Thymus (tissue), 11 donors: ENCODE measurements at regions not wholly inside any gene's neighbourhood (a gene's known extent, or its start where the extent isn't known, plus 50 kb on each side); places are given as distances from the start of the nearest gene placed in this dataset.
A peak's percentile ranks its signal among the peaks of the same experiment; 100 is the strongest.
"Not testable (repeated sequence)": the region's sequence is repeated elsewhere in the genome, so short reads cannot be mapped to it uniquely, and the experiment has no call there.

ENCODE experiments used
- DNase-seq, 9 donors: peaks; one replicate each; pipeline ENCODE4 v3.0.0-alpha.2; 2013; ENCODE audit warnings: low spot score in 9 of 9, low read depth in 6 of 9, missing footprints in 1 of 9
- H3K27ac ChIP-seq, 2 donors: one replicate each; pipeline ENCODE4 v1.5.1; 2013; ENCODE audit warnings: control low read depth in 1 of 2, low read depth in 1 of 2, low read length in 1 of 2, mild to moderate bottlenecking in 1 of 2, moderate library complexity in 1 of 2
- H3K27me3 ChIP-seq, 2 donors: one replicate each; pipeline ENCODE4 v1.5.1; 2013; ENCODE audit warnings: low read length in 1 of 2; ENCODE audit not compliant: control insufficient read depth in 2 of 2, insufficient read depth in 1 of 2
- H3K36me3 ChIP-seq, 2 donors: one replicate each; pipeline ENCODE4 v1.5.1; 2013; ENCODE audit warnings: low read length in 1 of 2, mild to moderate bottlenecking in 1 of 2, moderate library complexity in 1 of 2; ENCODE audit not compliant: control insufficient read depth in 2 of 2, insufficient read depth in 2 of 2
- H3K4me1 ChIP-seq, 2 donors: one replicate each; pipeline ENCODE4 v1.5.1; 2013; ENCODE audit warnings: low read length in 2 of 2; ENCODE audit not compliant: control insufficient read depth in 2 of 2, insufficient read depth in 2 of 2
- H3K4me3 ChIP-seq, 2 donors: one replicate each; pipeline ENCODE4 v1.5.1; 2013; ENCODE audit warnings: low read length in 2 of 2, control low read depth in 1 of 2, mild to moderate bottlenecking in 1 of 2
- H3K9me3 ChIP-seq, 2 donors: one replicate each; pipeline ENCODE4 v1.5.1; 2013; ENCODE audit warnings: low read length in 1 of 2, mild to moderate bottlenecking in 1 of 2; ENCODE audit not compliant: control insufficient read depth in 2 of 2, insufficient read depth in 1 of 2
- WGBS: extraction: QIAGEN DNeasy Blood & Tissue Kit; methylation state at CpG from one replicate; pipeline ENCODE4 v1.1.7; 2013; 5-methylcytosine and 5-hydroxymethylcytosine counted together
- donor health status: healthy.

- Histone ChIP-seq H3K36me3 (no peaks in the 10 kb centered on the region), H3K27me3 (no peaks in the 10 kb centered on the region), H3K4me3 (no peak overlapping the region), H3K9me3 (no peaks in the 10 kb centered on the region), H3K27ac (no peak overlapping the region), H3K4me1 (peaks cover 7 to 10% of the 10 kb centered on the region in 2 donors)
- 42% methylated on average over 4 of the region's 4 CpGs for WGBS
- DNase-seq, result no peak
Measured at GRCh38 chr3:140850210-140850955, 91.3 kb upstream of the SLC25A36 start.

DNA sequence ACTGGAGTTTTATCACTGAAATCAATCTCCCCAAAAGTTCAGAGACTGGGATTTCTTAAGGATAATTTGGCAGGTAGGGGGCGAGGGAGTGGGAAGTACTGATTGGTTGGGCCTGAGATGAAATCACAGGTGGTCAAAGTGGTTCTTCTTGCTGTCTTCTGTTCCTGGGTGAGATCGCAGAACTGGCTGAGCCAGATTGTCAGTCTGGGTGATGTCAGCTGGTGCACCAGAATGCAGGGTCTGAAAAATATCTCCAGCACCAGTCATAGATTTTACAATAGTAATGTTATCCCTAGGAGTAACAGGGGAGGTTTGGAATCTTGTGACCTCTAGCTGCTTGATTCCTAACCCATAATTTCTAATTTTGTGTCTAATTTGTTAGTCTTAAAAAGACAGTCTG is 86.7 kb upstream of the SLC25A36 start:
- H3K27me3 ChIP-seq, result no peaks in the 10 kb centered on the region
- 93% methylated on average over 2 of the region's 2 CpGs for WGBS
- no peak overlapping the region for H3K27ac ChIP-seq
- no peaks in the 10 kb centered on the region for H3K4me1 ChIP-seq
- H3K4me3 ChIP-seq, result no peak overlapping the region
- no peak for DNase-seq
- H3K9me3 ChIP-seq, result no peaks in the 10 kb centered on the region
- no peaks in the 10 kb centered on the region for H3K36me3 ChIP-seq

GRCh38 chr3:140856905-140857304 is 84.7 kb upstream of the SLC25A36 start:
- no peak for DNase-seq
- no peak overlapping the region for H3K27ac ChIP-seq
- H3K27me3 ChIP-seq, result no peaks in the 10 kb centered on the region
- no peaks in the 10 kb centered on the region for H3K36me3 ChIP-seq
- no peaks in the 10 kb centered on the region for H3K4me1 ChIP-seq
- H3K9me3 ChIP-seq, result no peaks in the 10 kb centered on the region
- H3K4me3 ChIP-seq, result no peak overlapping the region
- WGBS, result 98% methylated on average over 1 of the region's 1 CpG

DNA sequence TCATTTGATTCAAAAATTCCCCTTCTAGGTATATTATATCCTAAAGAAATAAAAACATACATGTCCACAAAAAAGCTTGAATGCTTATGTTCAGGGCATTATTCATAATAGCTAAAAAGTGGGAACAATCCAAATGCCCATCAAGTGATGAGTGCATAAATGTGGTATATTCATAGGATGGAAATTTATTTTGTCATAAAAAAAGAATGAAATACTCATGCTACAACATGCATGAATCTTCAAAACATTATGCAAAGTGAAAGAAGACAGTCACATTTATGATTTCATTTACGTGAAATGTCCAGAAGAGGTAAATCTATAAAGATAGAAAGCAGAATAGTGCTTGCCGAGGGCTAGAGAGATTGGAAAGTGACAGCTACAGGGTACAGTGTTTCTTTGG is 83.6 kb upstream of the SLC25A36 start:
- no peak overlapping the region for H3K4me3 ChIP-seq
- WGBS, result 95% methylated on average over 2 of the region's 2 CpGs

GRCh38 chr3:140859592-140860336 is 81.9 kb upstream of the SLC25A36 start:
- Histone ChIP-seq H3K4me3 (no peak overlapping the region), H3K4me1 (peaks cover 0 to 3% of the 10 kb centered on the region in 2 donors), H3K27ac (no peak overlapping the region), H3K9me3 (peaks cover 0 to 2% of the 10 kb centered on the region in 2 donors), H3K27me3 (no peaks in the 10 kb centered on the region), H3K36me3 (no peaks in the 10 kb centered on the region)
- DNase-seq, result no peak
- WGBS, result 95% methylated on average over 5 of the region's 5 CpGs

More for the DNA sequence above, 83.6 kb upstream of the SLC25A36 start:
- Histone ChIP-seq H3K4me1 (no peaks in the 10 kb centered on the region), H3K9me3 (no peaks in the 10 kb centered on the region), H3K27me3 (no peaks in the 10 kb centered on the region), H3K27ac (no peak overlapping the region), H3K36me3 (no peaks in the 10 kb centered on the region)
- DNase-seq, result no peak

DNA sequence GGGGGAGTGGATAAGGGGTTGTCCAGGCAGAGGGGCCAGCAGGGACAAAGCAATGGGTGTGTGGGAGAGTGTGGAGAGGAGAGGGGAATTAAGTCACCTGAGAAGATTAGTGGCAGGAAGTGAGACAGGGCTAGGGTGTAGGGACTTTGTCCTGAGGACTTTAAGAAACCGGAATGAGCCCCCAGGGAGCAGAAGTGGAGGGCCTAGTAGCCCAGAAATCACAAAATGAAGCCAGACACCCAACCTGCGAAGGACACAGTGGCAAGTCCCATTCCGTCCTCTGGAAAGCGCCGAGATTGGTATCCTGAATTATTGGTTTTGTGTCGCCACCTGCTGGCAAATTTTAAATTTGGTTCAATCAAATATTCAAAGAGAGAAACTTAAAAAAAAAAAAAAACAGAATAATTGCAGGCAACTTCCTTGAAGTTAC is 78.0 kb upstream of the SLC25A36 start:
- Histone ChIP-seq H3K4me1 (peaks cover 0 to 3% of the 10 kb centered on the region in 2 donors), H3K36me3 (no peaks in the 10 kb centered on the region), H3K9me3 (peaks cover 0 to 2% of the 10 kb centered on the region in 2 donors), H3K4me3 (no peak overlapping the region), H3K27me3 (no peaks in the 10 kb centered on the region), H3K27ac (no peak overlapping the region)
- DNase-seq, result peak; percentile 14 to 73 (median 42)
- whole genome bisulfite sequencing, result 4% methylated on average over 6 of the region's 6 CpGs

DNA sequence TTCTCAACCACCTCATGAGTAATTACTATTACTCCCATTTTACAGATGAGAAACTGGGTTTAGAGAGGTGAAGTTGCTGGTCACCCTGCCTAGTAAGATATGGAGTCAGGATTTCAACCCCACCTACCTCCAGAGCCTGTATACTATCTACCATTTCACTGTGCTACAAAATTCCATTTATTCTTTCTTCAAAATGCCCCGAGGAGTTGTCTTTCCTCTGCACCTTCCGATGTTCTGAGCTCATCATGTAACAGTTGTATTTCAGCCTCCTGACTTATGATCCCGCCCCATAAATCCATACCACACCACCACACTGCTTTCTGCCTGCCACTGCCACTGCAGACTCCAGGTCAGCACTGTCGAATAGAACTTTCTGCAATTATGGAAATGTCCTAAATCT is 71.3 kb upstream of the SLC25A36 start:
- H3K4me1 ChIP-seq, result no peaks in the 10 kb centered on the region

GRCh38 chr3:140871022-140871421 is 70.6 kb upstream of the SLC25A36 start:
- no peak for DNase-seq
- Histone ChIP-seq H3K4me3 (no peak overlapping the region), H3K27ac (no peak overlapping the region), H3K4me1 (no peaks in the 10 kb centered on the region), H3K36me3 (no peaks in the 10 kb centered on the region), H3K9me3 (peaks cover 0 to 2% of the 10 kb centered on the region in 2 donors), H3K27me3 (no peaks in the 10 kb centered on the region)
- WGBS, result 94% methylated on average over 2 of the region's 2 CpGs

More for the DNA sequence above, 71.3 kb upstream of the SLC25A36 start:
- Histone ChIP-seq H3K27me3 (no peaks in the 10 kb centered on the region), H3K9me3 (peaks cover 0 to 2% of the 10 kb centered on the region in 2 donors), H3K4me3 (no peak overlapping the region), H3K36me3 (no peaks in the 10 kb centered on the region), H3K27ac (no peak overlapping the region)
- WGBS, result 96% methylated on average over 4 of the region's 4 CpGs
- DNase-seq, result no peak

GRCh38 chr3:140872165-140872564 is 69.5 kb upstream of the SLC25A36 start:
- H3K4me3 ChIP-seq, H3K27ac ChIP-seq, H3K4me1 ChIP-seq, DNase-seq, H3K27me3 ChIP-seq, H3K36me3 ChIP-seq, H3K9me3 ChIP-seq: not testable (repeated sequence)
- 79% methylated on average over 4 of the region's 4 CpGs for WGBS
